PC-3 (cell line): ENCODE measurements at regions not wholly inside any gene's neighbourhood (a gene's known extent, or its start where the extent isn't known, plus 50 kb on each side); places are given as distances from the start of the nearest gene placed in this dataset.

Experiments
- ATAC-seq: fragments of 200-7000 bp; cut with Tn5 transposase; 2 replicates; pipeline ENCODE4 v1.9.1; 2020; ENCODE audit warnings: mild to moderate bottlenecking, moderate library complexity
- BruUV-seq: library from RNA; stranded (reverse); fragments of 400-500 nt; replicated peaks from 2 replicates; lab custom pipeline; 2021; lab: Mats Ljungman, UMichigan
- CTCF ChIA-PET: fragments of 300-600 bp; sonication (Branson Sonifier 250); formaldehyde crosslinking; loops from one replicate; lab custom pipeline; 2022; ENCODE audit warnings: antibody characterized with exemption; lab: Charles Lee
- POLR2A ChIA-PET: fragments of 300-600 bp; sonication (Branson Sonifier 250); formaldehyde crosslinking; loops from one replicate; lab custom pipeline; 2022; ENCODE audit warnings: antibody characterized with exemption; ENCODE audit not compliant: unreplicated experiment; lab: Charles Lee
- DNase-seq: peaks from one replicate; pipeline ENCODE4 v3.0.0-alpha.2; 2015
- H2AFZ ChIP-seq: fragments of 300-600 bp; sonication (generic); 2 replicates; pipeline ENCODE4 v1.6.0; 2016; ENCODE audit warnings: antibody characterized with exemption, low read length
- H3F3A ChIP-seq: fragments of 300-600 bp; sonication (generic); one replicate; pipeline ENCODE4 v1.6.0; 2017; ENCODE audit warnings: antibody characterized with exemption, low read length, control low read depth, mild to moderate bottlenecking; ENCODE audit not compliant: unreplicated experiment
- H3K27ac ChIP-seq: fragments of 300-600 bp; sonication (generic); 2 replicates; pipeline ENCODE4 v1.5.1; 2016; ENCODE audit warnings: mild to moderate bottlenecking, low read length
- H3K27me3 ChIP-seq: fragments of 300-600 bp; sonication (generic); 2 replicates; pipeline ENCODE4 v1.6.1; 2016; ENCODE audit warnings: low read length, mixed read lengths
- H3K36me3 ChIP-seq: fragments of 300-600 bp; sonication (generic); 2 replicates; pipeline ENCODE4 v1.6.1; 2016; ENCODE audit warnings: low read depth, mixed run types, low read length, mixed read lengths
- H3K4me1 ChIP-seq: fragments of 300-600 bp; sonication (generic); 2 replicates; pipeline ENCODE4 v1.5.1; 2016; ENCODE audit warnings: low read length; ENCODE audit not compliant: insufficient read depth
- H3K4me2 ChIP-seq: fragments of 300-600 bp; sonication (generic); 2 replicates; pipeline ENCODE4 v1.6.0; 2016; ENCODE audit warnings: low read length
- H3K4me3 ChIP-seq: fragments of 300-600 bp; sonication (generic); 2 replicates; pipeline ENCODE4 v1.5.1; 2016; ENCODE audit warnings: mild to moderate bottlenecking, low read length, mixed read lengths
- H3K79me2 ChIP-seq: fragments of 300-600 bp; sonication (generic); 2 replicates; pipeline ENCODE4 v1.6.1; 2017; ENCODE audit warnings: low read length, mixed read lengths
- H3K9ac ChIP-seq: fragments of 300-600 bp; sonication (generic); 2 replicates; pipeline ENCODE4 v1.6.0; 2016; ENCODE audit warnings: mild to moderate bottlenecking, low read length
- H3K9me2 ChIP-seq: fragments of 300-600 bp; sonication (generic); replicated peaks from 2 replicates; pipeline ENCODE4 v1.6.1; 2016; ENCODE audit warnings: mixed run types, low read length, mixed read lengths
- H3K9me3 ChIP-seq: fragments of 300-600 bp; sonication (generic); 2 replicates; pipeline ENCODE4 v1.6.1; 2016; ENCODE audit warnings: low read length, mixed read lengths
- H4K20me1 ChIP-seq: fragments of 300-600 bp; sonication (generic); 2 replicates; pipeline ENCODE4 v1.6.1; 2016; ENCODE audit warnings: low read length, mixed read lengths
- EZH2 ChIP-seq: fragments of 300-600 bp; sonication (generic); IDR thresholded peaks from one replicate; pipeline ENCODE4 v1.6.1; 2017; ENCODE audit warnings: antibody characterized with exemption, mild to moderate bottlenecking, low read length; ENCODE audit not compliant: unreplicated experiment
- EZH2phosphoT487 ChIP-seq: fragments of 300-600 bp; sonication (generic); IDR thresholded peaks from 2 replicates; pipeline ENCODE4 v1.6.1; 2018; ENCODE audit warnings: mild to moderate bottlenecking, antibody characterized with exemption, low read length, borderline replicate concordance
- intact Hi-C: fragments of 100-400 bp; cut with micrococcal nuclease; formaldehyde crosslinking; loops from 2 replicates; pipeline ENCODE4 v1.9.0; 2023
- TF ChIP-seq, protein P1 (sequence below): fragments of 300-600 bp; sonication (generic); conservative IDR thresholded peaks from 2 replicates; pipeline ENCODE4 v1.5.1; 2017; ENCODE audit warnings: antibody characterized with exemption, low read depth, mild to moderate bottlenecking, low read length

DNA sequence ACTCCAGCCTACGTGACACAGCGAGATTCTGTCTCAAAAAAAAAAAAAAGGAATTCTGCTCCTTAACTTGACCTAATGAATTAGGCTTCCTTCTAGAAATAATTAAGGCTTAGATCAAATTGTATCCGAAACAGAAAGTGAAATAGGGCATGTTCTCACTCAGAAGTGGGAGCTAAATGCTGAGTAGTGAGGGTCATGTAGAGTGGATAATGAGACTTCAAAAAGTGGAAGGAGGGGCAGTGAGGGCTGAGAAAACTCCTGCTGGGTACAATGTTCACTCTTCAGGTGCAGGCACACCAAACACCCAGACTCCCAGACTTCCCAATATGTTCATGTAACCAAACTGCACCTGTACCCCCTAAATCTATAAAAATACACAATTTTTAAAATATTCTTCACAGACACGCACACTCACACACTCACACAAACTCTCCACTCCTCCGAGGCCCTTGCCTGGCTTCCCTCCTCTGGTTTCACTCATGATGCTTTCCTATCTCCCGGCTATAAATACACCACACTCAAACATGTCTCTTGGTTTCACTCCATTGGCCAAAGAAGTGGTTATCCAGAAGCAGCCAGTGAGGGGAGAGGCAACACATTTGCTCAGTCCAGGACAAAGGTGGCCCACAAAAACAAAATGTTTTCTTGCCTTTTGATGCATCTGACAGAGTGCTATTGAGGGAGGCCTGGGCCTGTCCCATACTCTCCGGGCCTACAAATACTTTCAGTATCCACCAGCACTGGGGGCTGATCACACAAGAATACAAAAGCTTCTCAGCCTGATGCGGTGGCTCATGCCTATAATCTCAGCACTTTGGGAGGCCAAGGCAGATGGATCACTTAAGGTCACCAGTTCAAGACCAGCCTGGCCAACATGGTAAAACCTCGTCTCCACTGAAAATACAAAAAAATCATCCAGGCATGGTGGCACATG is 249.2 kb downstream of the TOMM20 start:
- POLR2A ChIA-PET, result no interaction called here
- intact Hi-C loops, result no loop called here
- no peak overlapping the region for H3K9ac ChIP-seq
- no peaks in the 10 kb centered on the region for H3K79me2 ChIP-seq
- no peak overlapping the region for H3K4me2 ChIP-seq
- H3K36me3 ChIP-seq, result no peaks in the 10 kb centered on the region
- no peak overlapping the region for H3K4me3 ChIP-seq
- TF ChIP-seq EZH2phosphoT487 (no peak), EZH2 (no peak)
- TF ChIP-seq, protein P1, sequence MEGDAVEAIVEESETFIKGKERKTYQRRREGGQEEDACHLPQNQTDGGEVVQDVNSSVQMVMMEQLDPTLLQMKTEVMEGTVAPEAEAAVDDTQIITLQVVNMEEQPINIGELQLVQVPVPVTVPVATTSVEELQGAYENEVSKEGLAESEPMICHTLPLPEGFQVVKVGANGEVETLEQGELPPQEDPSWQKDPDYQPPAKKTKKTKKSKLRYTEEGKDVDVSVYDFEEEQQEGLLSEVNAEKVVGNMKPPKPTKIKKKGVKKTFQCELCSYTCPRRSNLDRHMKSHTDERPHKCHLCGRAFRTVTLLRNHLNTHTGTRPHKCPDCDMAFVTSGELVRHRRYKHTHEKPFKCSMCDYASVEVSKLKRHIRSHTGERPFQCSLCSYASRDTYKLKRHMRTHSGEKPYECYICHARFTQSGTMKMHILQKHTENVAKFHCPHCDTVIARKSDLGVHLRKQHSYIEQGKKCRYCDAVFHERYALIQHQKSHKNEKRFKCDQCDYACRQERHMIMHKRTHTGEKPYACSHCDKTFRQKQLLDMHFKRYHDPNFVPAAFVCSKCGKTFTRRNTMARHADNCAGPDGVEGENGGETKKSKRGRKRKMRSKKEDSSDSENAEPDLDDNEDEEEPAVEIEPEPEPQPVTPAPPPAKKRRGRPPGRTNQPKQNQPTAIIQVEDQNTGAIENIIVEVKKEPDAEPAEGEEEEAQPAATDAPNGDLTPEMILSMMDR, result no peak
- H2AFZ ChIP-seq, result no peak overlapping the region
- no peaks in the 10 kb centered on the region for H3K9me2 ChIP-seq
- no peaks in the 10 kb centered on the region for H3F3A ChIP-seq
- CTCF ChIA-PET, result no interaction called here
- peaks cover 11% of the 10 kb centered on the region; the same call in 1 of the 2 replicates for H3K4me1 ChIP-seq
- no peaks in the 10 kb centered on the region for H3K9me3 ChIP-seq
- no TSS peak for BruUV-seq
- no peaks in the 10 kb centered on the region for H4K20me1 ChIP-seq
- DNase-seq (no peak), ATAC-seq (no peak)
- no peak overlapping the region for H3K27ac ChIP-seq
- H3K27me3 ChIP-seq, result no peaks in the 10 kb centered on the region

GRCh38 chr1:234878288-234878687 is 250.3 kb downstream of the TOMM20 start:
- Histone ChIP-seq H3K9me3 (no peaks in the 10 kb centered on the region), H3K27ac (no peak overlapping the region), H3K4me2 (no peak overlapping the region), H4K20me1 (no peaks in the 10 kb centered on the region), H3K79me2 (no peaks in the 10 kb centered on the region), H3K9me2 (no peaks in the 10 kb centered on the region), H3K27me3 (no peaks in the 10 kb centered on the region), H3K4me1 (peaks cover 11% of the 10 kb centered on the region; the same call in 1 of the 2 replicates), H3K4me3 (no peak overlapping the region), H3K9ac (no peak overlapping the region), H3F3A (no peaks in the 10 kb centered on the region), H2AFZ (no peak overlapping the region), H3K36me3 (no peaks in the 10 kb centered on the region)
- DNase-seq (no peak), ATAC-seq (no peak)
- TF ChIP-seq, protein P1, result no peak
- TF ChIP-seq EZH2phosphoT487, result no peak
- TF ChIP-seq EZH2, result no peak
- ChIA-PET CTCF (no interaction called here), POLR2A (no interaction called here)
- intact Hi-C loops, result no loop called here
- no TSS peak for BruUV-seq

DNA sequence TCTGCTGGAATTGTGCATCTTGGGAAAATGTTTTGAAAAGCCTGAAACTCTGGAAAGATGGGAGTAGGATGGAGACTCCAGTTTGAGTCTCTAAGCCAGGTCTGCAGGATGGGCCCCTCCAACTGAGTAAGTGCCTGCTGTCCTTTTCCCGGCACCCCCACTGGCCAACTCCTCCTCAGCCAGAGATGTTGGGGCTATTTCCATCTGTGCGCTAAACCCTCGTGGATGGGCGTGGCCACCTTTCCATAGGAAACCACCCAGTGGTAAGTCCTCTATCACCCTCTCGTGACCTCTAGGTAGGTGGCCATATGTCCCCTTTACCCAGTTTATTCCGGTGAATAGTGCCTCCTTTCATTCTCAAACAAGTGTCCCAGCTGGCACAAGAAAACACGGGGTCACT is 250.9 kb downstream of the TOMM20 start:
- no peak overlapping the region for H3K4me3 ChIP-seq
- peaks cover 11% of the 10 kb centered on the region; the same call in 1 of the 2 replicates for H3K4me1 ChIP-seq
- no peaks in the 10 kb centered on the region for H3K36me3 ChIP-seq
- H3K27ac ChIP-seq, result no peak overlapping the region
- H3F3A ChIP-seq, result no peaks in the 10 kb centered on the region
- DNase-seq, result no peak
- no peaks in the 10 kb centered on the region for H3K9me3 ChIP-seq
- no peaks in the 10 kb centered on the region for H3K9me2 ChIP-seq
- ChIA-PET POLR2A (no interaction called here), CTCF (no interaction called here)
- no peak overlapping the region for H3K9ac ChIP-seq
- no peak overlapping the region for H2AFZ ChIP-seq
- H4K20me1 ChIP-seq, result no peaks in the 10 kb centered on the region
- ATAC-seq, result no peak
- H3K27me3 ChIP-seq, result no peaks in the 10 kb centered on the region
- no TSS peak for BruUV-seq
- intact Hi-C loops, result no loop called here
- no peaks in the 10 kb centered on the region for H3K79me2 ChIP-seq
- no peak overlapping the region for H3K4me2 ChIP-seq
- TF ChIP-seq EZH2phosphoT487 (no peak), EZH2 (no peak)
- TF ChIP-seq, protein P1, result no peak
